Activated CD8-positive, alpha-beta T cell treated with anti-CD3 and anti-CD28 coated beads for 36 hours (primary cell): ENCODE measurements at regions not wholly inside any gene's neighbourhood (a gene's known extent, or its start where the extent isn't known, plus 50 kb on each side); places are given as distances from the start of the nearest gene placed in this dataset.

Experiments
- ATAC-seq: fragments of 200-7000 bp; cut with Tn5 transposase; one replicate; pipeline ENCODE4 v1.10.0; 2021; ENCODE audit warnings: mild to moderate bottlenecking, moderate library complexity
- CTCF ChIA-PET: fragments of 350-600 bp; sonication (Branson Sonifier 250); formaldehyde crosslinking; loops from one replicate; lab custom pipeline; 2021; ENCODE audit warnings: antibody characterized with exemption; lab: Charles Lee
- POLR2A ChIA-PET: fragments of 350-600 bp; sonication (Branson Sonifier 250); formaldehyde crosslinking; loops from one replicate; lab custom pipeline; 2021; ENCODE audit warnings: antibody characterized with exemption; lab: Charles Lee
- DNase-seq: peaks from one replicate; pipeline ENCODE4 v3.0.0-alpha.2; 2020
- H3K27ac Mint-ChIP-seq: one replicate; pipeline ENCODE4 v1.8.0; 2021; ENCODE audit warnings: mild to moderate bottlenecking, mixed read lengths
- H3K27me3 Mint-ChIP-seq: one replicate; pipeline ENCODE4 v1.8.0; 2021; ENCODE audit warnings: mixed read lengths
- H3K36me3 Mint-ChIP-seq: one replicate; pipeline ENCODE4 v1.8.0; 2021; ENCODE audit warnings: low read depth, mixed read lengths
- H3K4me1 Mint-ChIP-seq: one replicate; pipeline ENCODE4 v1.8.0; 2021; ENCODE audit warnings: low read depth, mixed read lengths
- H3K4me3 Mint-ChIP-seq: one replicate; pipeline ENCODE4 v1.8.0; 2021; ENCODE audit warnings: mild to moderate bottlenecking, moderate library complexity, mixed read lengths
- H3K9me3 Mint-ChIP-seq: one replicate; pipeline ENCODE4 v1.8.0; 2021; ENCODE audit warnings: mixed read lengths
- intact Hi-C: fragments of 100-400 bp; cut with micrococcal nuclease; formaldehyde crosslinking; loops from one replicate; pipeline ENCODE4 v1.10.0; 2022
- TF ChIP-seq, protein P1 (sequence below): fragments of 200-600 bp; IDR thresholded peaks from one replicate; pipeline ENCODE4 v1.8.0; 2022; ENCODE audit warnings: antibody characterized with exemption, mild to moderate bottlenecking

DNA sequence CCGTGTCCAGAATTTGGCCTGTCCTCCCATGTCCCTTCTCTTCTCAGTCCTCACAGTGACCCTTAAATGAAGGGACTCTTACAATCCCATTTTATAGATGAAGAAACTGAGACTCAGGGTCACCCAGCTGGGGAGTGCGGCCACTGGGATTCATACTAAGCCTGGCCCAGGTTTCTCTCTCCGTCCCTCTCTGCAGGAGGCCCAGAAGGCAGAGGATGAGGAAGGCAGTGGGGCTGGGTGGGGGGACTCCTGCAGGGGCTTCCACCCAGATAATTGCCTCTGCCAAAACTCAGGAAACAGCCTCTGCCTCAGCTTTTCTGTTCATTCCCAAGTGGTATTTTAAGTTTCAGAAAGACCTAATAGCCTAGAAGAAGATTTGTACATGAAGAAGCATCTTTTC, 299.8 kb downstream of the MATN1 start:
- CTCF ChIA-PET = no interaction called here

DNA sequence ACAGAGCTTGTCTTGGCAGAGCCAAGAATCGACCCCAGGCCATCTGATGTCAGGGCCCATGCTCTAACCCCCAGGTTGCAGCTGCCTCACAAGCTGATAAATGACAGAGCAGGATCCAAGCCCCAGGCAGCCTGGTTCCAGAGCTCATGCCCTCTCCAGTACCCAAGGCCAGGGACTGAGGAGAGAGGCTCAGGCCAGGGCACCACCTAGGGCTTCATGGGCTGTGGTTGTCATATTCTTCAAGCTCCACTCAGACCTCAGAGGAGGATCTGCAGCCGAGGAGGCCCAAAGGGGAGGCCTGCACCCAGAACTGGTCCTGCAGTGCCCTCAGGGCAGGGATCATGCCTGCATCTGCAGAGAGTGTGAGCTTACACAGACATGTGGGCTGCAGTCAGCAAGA, 301.1 kb downstream of the MATN1 start:
- Mint-ChIP-seq H3K9me3 (peaks cover 4% of the 10 kb centered on the region), H3K27me3 (peaks cover 23% of the 10 kb centered on the region), H3K36me3 (no peaks in the 10 kb centered on the region), H3K4me1 (no peaks in the 10 kb centered on the region), H3K27ac (no peak overlapping the region), H3K4me3 (no peak overlapping the region)
- intact Hi-C loops = no loop called here
- CTCF ChIA-PET = interaction anchor here (1.0 kb wide), 1 partner anchor 141 kb away, joined by 3 read pairs; no protein-coding TSS in a partner anchor
- POLR2A ChIA-PET = no interaction called here
- DNase-seq (no peak), ATAC-seq (no peak)
- TF ChIP-seq, protein P1, sequence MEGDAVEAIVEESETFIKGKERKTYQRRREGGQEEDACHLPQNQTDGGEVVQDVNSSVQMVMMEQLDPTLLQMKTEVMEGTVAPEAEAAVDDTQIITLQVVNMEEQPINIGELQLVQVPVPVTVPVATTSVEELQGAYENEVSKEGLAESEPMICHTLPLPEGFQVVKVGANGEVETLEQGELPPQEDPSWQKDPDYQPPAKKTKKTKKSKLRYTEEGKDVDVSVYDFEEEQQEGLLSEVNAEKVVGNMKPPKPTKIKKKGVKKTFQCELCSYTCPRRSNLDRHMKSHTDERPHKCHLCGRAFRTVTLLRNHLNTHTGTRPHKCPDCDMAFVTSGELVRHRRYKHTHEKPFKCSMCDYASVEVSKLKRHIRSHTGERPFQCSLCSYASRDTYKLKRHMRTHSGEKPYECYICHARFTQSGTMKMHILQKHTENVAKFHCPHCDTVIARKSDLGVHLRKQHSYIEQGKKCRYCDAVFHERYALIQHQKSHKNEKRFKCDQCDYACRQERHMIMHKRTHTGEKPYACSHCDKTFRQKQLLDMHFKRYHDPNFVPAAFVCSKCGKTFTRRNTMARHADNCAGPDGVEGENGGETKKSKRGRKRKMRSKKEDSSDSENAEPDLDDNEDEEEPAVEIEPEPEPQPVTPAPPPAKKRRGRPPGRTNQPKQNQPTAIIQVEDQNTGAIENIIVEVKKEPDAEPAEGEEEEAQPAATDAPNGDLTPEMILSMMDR = no peak

More for the DNA sequence above, 299.8 kb downstream of the MATN1 start:
- peaks cover 28% of the 10 kb centered on the region for H3K27me3 Mint-ChIP-seq
- H3K36me3 Mint-ChIP-seq = no peaks in the 10 kb centered on the region
- POLR2A ChIA-PET = no interaction called here
- no peak overlapping the region for H3K4me3 Mint-ChIP-seq
- DNase-seq (no peak), ATAC-seq (no peak)
- H3K9me3 Mint-ChIP-seq = peaks cover 8% of the 10 kb centered on the region
- H3K27ac Mint-ChIP-seq = no peak overlapping the region
- TF ChIP-seq, protein P1 = no peak
- intact Hi-C loops = no loop called here
- H3K4me1 Mint-ChIP-seq = no peaks in the 10 kb centered on the region

DNA sequence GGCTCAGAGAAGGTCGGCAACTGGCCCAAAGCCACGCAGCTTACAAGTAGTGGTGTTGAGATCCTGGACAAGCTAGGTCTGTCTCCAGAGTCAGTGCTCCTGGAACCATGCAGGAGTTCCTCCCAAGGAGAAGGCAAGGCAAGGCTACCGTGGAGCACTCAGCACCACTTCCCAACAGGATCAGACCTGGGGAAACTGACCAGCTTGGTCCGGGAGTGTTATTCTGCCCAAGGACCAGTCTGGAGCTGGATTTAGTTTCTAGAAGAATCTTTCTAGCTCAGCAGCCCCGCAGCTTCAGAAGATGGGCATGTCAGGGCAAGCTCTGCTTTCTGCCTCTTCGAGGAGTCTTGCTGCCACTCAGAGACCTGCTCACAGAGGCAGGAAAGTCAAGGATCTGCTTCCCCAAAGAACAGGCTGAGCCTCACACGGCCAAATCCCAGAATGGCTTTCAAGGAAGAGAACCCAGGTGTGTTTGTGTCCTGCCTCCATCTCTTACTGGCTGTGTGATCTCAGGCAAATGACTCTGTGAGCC, 302.8 kb downstream of the MATN1 start:
- Mint-ChIP-seq H3K4me1 (no peaks in the 10 kb centered on the region), H3K4me3 (no peak overlapping the region), H3K27ac (no peak overlapping the region), H3K36me3 (no peaks in the 10 kb centered on the region), H3K9me3 (no peaks in the 10 kb centered on the region), H3K27me3 (peaks cover 16% of the 10 kb centered on the region)
- DNase-seq (no peak), ATAC-seq (no peak)
- CTCF ChIA-PET = no interaction called here
- intact Hi-C loops = no loop called here
- POLR2A ChIA-PET = no interaction called here
- TF ChIP-seq, protein P1 = no peak

DNA sequence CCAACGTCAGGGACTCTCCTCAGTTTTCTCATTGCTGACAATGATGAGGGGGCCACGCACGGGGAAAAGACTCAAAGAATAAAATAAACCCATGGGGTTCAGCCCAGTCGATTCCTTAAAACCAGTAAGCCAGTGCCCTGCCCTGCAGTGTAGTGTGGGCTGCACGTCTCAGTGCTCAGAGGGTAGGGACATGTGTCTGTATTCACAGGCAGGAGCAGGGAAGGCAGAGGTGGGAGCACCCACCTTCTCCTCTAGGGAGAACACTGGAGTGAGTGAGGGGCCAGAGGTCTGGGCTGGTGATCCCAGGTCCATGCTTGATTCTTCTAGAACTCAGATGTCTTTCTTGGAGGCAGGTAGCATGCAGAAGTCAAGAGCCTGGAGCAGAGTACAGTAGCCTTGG, 303.6 kb downstream of the MATN1 start:
- H3K36me3 Mint-ChIP-seq = no peaks in the 10 kb centered on the region
- H3K4me3 Mint-ChIP-seq = no peak overlapping the region
- H3K27ac Mint-ChIP-seq = no peak overlapping the region
- TF ChIP-seq, protein P1 = no peak
- intact Hi-C loops = no loop called here
- ATAC-seq (no peak), DNase-seq (no peak)
- CTCF ChIA-PET = no interaction called here
- H3K27me3 Mint-ChIP-seq = peaks cover 15% of the 10 kb centered on the region
- POLR2A ChIA-PET = no interaction called here
- no peaks in the 10 kb centered on the region for H3K9me3 Mint-ChIP-seq
- H3K4me1 Mint-ChIP-seq = no peaks in the 10 kb centered on the region

DNA sequence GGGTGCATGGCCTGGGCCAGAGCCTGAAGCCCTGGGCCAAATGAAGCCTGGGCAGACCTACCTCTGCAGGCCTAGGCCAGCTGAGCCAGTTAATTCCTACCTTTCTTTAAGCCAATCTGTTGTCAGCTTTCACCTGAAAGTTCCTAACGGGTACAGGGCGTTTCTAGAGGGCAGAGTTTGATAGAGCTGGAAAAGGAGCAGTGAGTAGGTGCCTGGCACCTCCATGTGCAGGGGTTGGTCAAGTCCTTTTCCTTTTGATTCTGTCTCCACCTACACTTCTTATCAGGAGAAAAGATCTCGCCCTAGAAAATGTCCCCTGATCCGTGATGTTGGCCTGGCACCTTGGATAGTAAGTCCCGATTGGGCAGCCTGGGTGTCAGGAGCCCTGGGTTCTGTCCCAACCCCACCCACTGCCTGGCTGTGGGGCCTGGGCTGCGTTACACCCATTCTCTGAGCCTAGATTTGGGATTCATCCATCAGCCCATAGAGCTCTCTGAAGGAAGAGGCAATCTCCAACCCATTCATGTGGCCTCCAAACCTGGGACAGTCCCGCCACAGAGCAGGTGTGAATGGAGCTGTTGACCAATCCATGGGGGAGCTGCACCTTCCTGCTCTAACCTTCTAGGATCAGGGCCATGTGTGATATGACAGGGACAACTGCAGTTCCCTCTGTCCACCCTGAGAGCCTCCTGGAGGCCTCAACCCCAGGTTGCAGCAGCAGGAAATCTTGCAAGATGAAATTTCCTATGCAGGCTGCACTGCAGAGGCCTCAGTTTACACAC, 304.3 kb downstream of the MATN1 start:
- CTCF ChIA-PET = no interaction called here
- Mint-ChIP-seq H3K9me3 (no peaks in the 10 kb centered on the region), H3K4me1 (no peaks in the 10 kb centered on the region), H3K36me3 (no peaks in the 10 kb centered on the region), H3K27me3 (peaks cover 12% of the 10 kb centered on the region), H3K4me3 (no peak overlapping the region), H3K27ac (no peak overlapping the region)
- ATAC-seq (no peak), DNase-seq (no peak)
- POLR2A ChIA-PET = no interaction called here
- TF ChIP-seq, protein P1 = no peak
- intact Hi-C loops = no loop called here
